OCI-LY3 (cell line): ENCODE measurements at regions not wholly inside any gene's neighbourhood (a gene's known extent, or its start where the extent isn't known, plus 50 kb on each side); places are given as distances from the start of the nearest gene placed in this dataset.

ENCODE experiments used
- H2AFZ ChIP-seq: fragments of 200-600, 300-600 bp; shearing (Covaris generic); 2 replicates; pipeline ENCODE4 v1.6.0; 2014; ENCODE audit warnings: antibody characterized with exemption, low read depth, low read length
- H3K27ac ChIP-seq: fragments of 200-600, 300-600 bp; sonication (generic); 2 replicates; pipeline ENCODE4 v1.5.1; 2014; ENCODE audit warnings: mild to moderate bottlenecking, low read length, moderate library complexity, mixed read lengths
- H3K27me3 ChIP-seq: fragments of 200-600, 300-600 bp; sonication (generic); 2 replicates; pipeline ENCODE4 v1.6.1; 2014; ENCODE audit warnings: low read depth, low read length, mixed read lengths
- H3K36me3 ChIP-seq: fragments of 200-600, 300-600 bp; sonication (generic); replicated peaks from 2 replicates; pipeline ENCODE3; 2014; ENCODE audit warnings: low read depth, low read length, mixed read lengths
- H3K4me1 ChIP-seq: fragments of 300-600, 200-600 bp; sonication (generic); 2 replicates; pipeline ENCODE4 v1.6.1; 2014; ENCODE audit warnings: low read length, mixed read lengths
- H3K4me2 ChIP-seq: fragments of 200-600, 300-600 bp; sonication (generic); 2 replicates; pipeline ENCODE4 v1.6.1; 2014; ENCODE audit warnings: low read length, mixed read lengths
- H3K4me3 ChIP-seq: fragments of 300-600, 200-600 bp; sonication (generic); 2 replicates; pipeline ENCODE4 v1.5.1; 2014; ENCODE audit warnings: antibody characterized with exemption, mild to moderate bottlenecking, low read length, moderate library complexity
- H3K79me2 ChIP-seq: fragments of 300-600, 200-600 bp; shearing (Covaris generic); 2 replicates; pipeline ENCODE4 v1.6.1; 2014; ENCODE audit warnings: mild to moderate bottlenecking, low read length, mixed read lengths
- H3K9ac ChIP-seq: fragments of 300-600, 200-600 bp; shearing (Covaris generic); 2 replicates; pipeline ENCODE4 v1.6.0; 2014; ENCODE audit warnings: mild to moderate bottlenecking, low read length, moderate library complexity
- H3K9me3 ChIP-seq: fragments of 200-600, 300-600 bp; shearing (Covaris generic); 2 replicates; pipeline ENCODE4 v1.6.1; 2014; ENCODE audit warnings: low read length, mixed read lengths; ENCODE audit not compliant: insufficient read depth
- H4K20me1 ChIP-seq: fragments of 200-600, 300-600 bp; sonication (generic); 2 replicates; pipeline ENCODE4 v1.6.1; 2016; ENCODE audit warnings: low read length, mixed read lengths; ENCODE audit not compliant: insufficient read depth
- CTCF ChIP-seq: fragments of 200-600, 300-600 bp; sonication (generic); IDR thresholded peaks from 2 replicates; pipeline ENCODE4 v1.5.1; 2014; ENCODE audit warnings: antibody characterized with exemption, low read length, low read depth
- EZH2phosphoT487 ChIP-seq: fragments of 200-600 bp; shearing (Covaris generic); IDR thresholded peaks from 2 replicates; pipeline ENCODE4 v1.6.1; 2018; ENCODE audit warnings: antibody characterized with exemption, mixed run types, low read depth

GRCh38 chr4:133812236-133812635 lies 389.4 kb downstream of the PABPC4L start:
- Histone ChIP-seq H3K4me2 (no peak overlapping the region), H3K9ac (no peak overlapping the region), H3K9me3 (no peaks in the 10 kb centered on the region; the same call in 1 of the 2 replicates), H3K4me3 (no peak overlapping the region), H3K36me3 (no peaks in the 10 kb centered on the region), H3K79me2 (no peaks in the 10 kb centered on the region), H2AFZ (no peak overlapping the region), H3K4me1 (peaks cover 5% of the 10 kb centered on the region), H3K27ac (no peak overlapping the region), H4K20me1 (no peaks in the 10 kb centered on the region), H3K27me3 (no peaks in the 10 kb centered on the region)
- TF ChIP-seq CTCF: no peak
- TF ChIP-seq EZH2phosphoT487: no peak

GRCh38 chr4:133808151-133808550 lies 393.4 kb downstream of the PABPC4L start:
- Histone ChIP-seq H4K20me1 (no peaks in the 10 kb centered on the region), H3K4me3 (no peak overlapping the region), H3K9me3 (no peaks in the 10 kb centered on the region), H3K9ac (no peak overlapping the region), H3K27me3 (no peaks in the 10 kb centered on the region), H3K27ac (no peak overlapping the region), H3K79me2 (no peaks in the 10 kb centered on the region), H3K4me2 (no peak overlapping the region), H2AFZ (peak overlapping the region; percentile 24; the same call in 1 of the 2 replicates), H3K4me1 (peaks cover 5% of the 10 kb centered on the region), H3K36me3 (no peaks in the 10 kb centered on the region)
- no peak for TF ChIP-seq CTCF
- TF ChIP-seq EZH2phosphoT487: no peak

- no peak for TF ChIP-seq CTCF
- no peak for TF ChIP-seq EZH2phosphoT487
- Histone ChIP-seq H3K9me3 (no peaks in the 10 kb centered on the region), H2AFZ (no peak overlapping the region), H4K20me1 (no peaks in the 10 kb centered on the region), H3K27me3 (no peaks in the 10 kb centered on the region), H3K36me3 (no peaks in the 10 kb centered on the region), H3K27ac (no peak overlapping the region), H3K79me2 (no peaks in the 10 kb centered on the region), H3K4me2 (no peak overlapping the region), H3K4me3 (no peak overlapping the region), H3K4me1 (peaks cover 5% of the 10 kb centered on the region), H3K9ac (no peak overlapping the region)
Measured at GRCh38 chr4:133803341-133803740, 398.2 kb downstream of the PABPC4L start.

GRCh38 chr4:133802359-133803140 lies 399.0 kb downstream of the PABPC4L start:
- H2AFZ ChIP-seq: no peak overlapping the region
- no peak for TF ChIP-seq EZH2phosphoT487
- TF ChIP-seq CTCF: no peak
- H3K4me3 ChIP-seq: no peak overlapping the region
- no peaks in the 10 kb centered on the region for H3K27me3 ChIP-seq
- H3K79me2 ChIP-seq: no peaks in the 10 kb centered on the region
- no peak overlapping the region for H3K4me2 ChIP-seq
- no peak overlapping the region for H3K27ac ChIP-seq
- no peaks in the 10 kb centered on the region for H3K36me3 ChIP-seq
- no peaks in the 10 kb centered on the region for H4K20me1 ChIP-seq
- no peaks in the 10 kb centered on the region for H3K4me1 ChIP-seq
- H3K9ac ChIP-seq: no peak overlapping the region
- no peaks in the 10 kb centered on the region for H3K9me3 ChIP-seq
